SK-N-SH (cell line): ENCODE measurements at regions not wholly inside any gene's neighbourhood (a gene's known extent, or its start where the extent isn't known, plus 50 kb on each side); places are given as distances from the start of the nearest gene placed in this dataset.

Experiments
- CTCF ChIA-PET: fragments of 300-600, 350-600 bp; formaldehyde crosslinking; extraction: SDS; loops from one replicate; lab custom pipeline; 2021; lab: Yijun Ruan, JAX
- POLR2A ChIA-PET: fragments of 350-600 bp; sonication (Branson Sonifier 250); formaldehyde crosslinking; extraction: SDS; loops from one replicate; lab custom pipeline; 2020; ENCODE audit warnings: antibody characterized with exemption, inconsistent platforms; lab: Yijun Ruan, JAX
- DNase-seq: peaks from one replicate; pipeline ENCODE4 v3.0.0; 2012
- H2AFZ ChIP-seq: fragments of 200-600 bp; sonication (generic); 2 replicates; pipeline ENCODE4 v1.8.1; 2016; ENCODE audit warnings: antibody characterized with exemption, mild to moderate bottlenecking, low read depth
- H3F3A ChIP-seq: fragments of 200-600 bp; sonication (generic); replicated peaks from 2 replicates; pipeline ENCODE3; 2016; ENCODE audit warnings: antibody characterized with exemption, mild to moderate bottlenecking; ENCODE audit not compliant: insufficient read depth
- H3K27ac ChIP-seq, 2 experiments: fragments of 200-500 bp in 1 of 2; fragments of 200-600 bp in 1 of 2; sonication (Bioruptor generic) in 1 of 2; sonication (generic), shearing (Covaris generic) in 1 of 2; 2 replicates each; pipeline versions ENCODE4 v1.5.1 to v1.6.1; 2014 to 2016; ENCODE audit warnings: low read depth in 2 of 2, inconsistent platforms in 1 of 2, low read length in 1 of 2, mild to moderate bottlenecking in 1 of 2, mixed read lengths in 1 of 2
- H3K27me3 ChIP-seq: fragments of 200-600 bp; sonication (generic), shearing (Covaris generic); 2 replicates; pipeline ENCODE4 v1.6.1; 2016; ENCODE audit warnings: mixed run types; ENCODE audit not compliant: insufficient read depth
- H3K36me3 ChIP-seq, 2 experiments: fragments of 200-500 bp in 1 of 2; fragments of 200-600 bp in 1 of 2; sonication (Bioruptor generic) in 1 of 2; sonication (generic) in 1 of 2; replicated peaks in 1 of 2; 2 replicates each; pipeline versions ENCODE3 to v1.5.1; 2014 to 2016; ENCODE audit warnings: low read length in 1 of 2, mild to moderate bottlenecking in 1 of 2; ENCODE audit not compliant: insufficient read depth in 2 of 2, control insufficient read depth in 1 of 2
- H3K4me1 ChIP-seq, 2 experiments: fragments of 200-500 bp in 1 of 2; fragments of 200-600 bp in 1 of 2; sonication (Bioruptor generic) in 1 of 2; sonication (generic), shearing (Covaris generic) in 1 of 2; 2 replicates each; pipeline versions ENCODE4 v1.5.1 to v1.6.1; 2014 to 2016; ENCODE audit warnings: low read depth in 1 of 2, low read length in 1 of 2, mixed run types in 1 of 2; ENCODE audit not compliant: insufficient read depth in 2 of 2, control insufficient read depth in 1 of 2
- H3K4me2 ChIP-seq: fragments of 200-600 bp; sonication (generic), shearing (Covaris generic); 2 replicates; pipeline ENCODE4 v1.6.1; 2017; ENCODE audit warnings: mixed run types
- H3K4me3 ChIP-seq, 2 experiments: fragments of 200-500 bp in 1 of 2; fragments of 200-600 bp in 1 of 2; sonication (Bioruptor generic) in 1 of 2; sonication (generic), shearing (Covaris generic) in 1 of 2; 2 replicates each; pipeline versions ENCODE4 v1.5.1 to v1.8.1; 2014 to 2016; ENCODE audit warnings: low read depth in 2 of 2, inconsistent platforms in 1 of 2, low read length in 1 of 2, mild to moderate bottlenecking in 1 of 2, mixed read lengths in 1 of 2, moderate library complexity in 1 of 2
- H3K79me2 ChIP-seq: fragments of 200-600 bp; sonication (generic); 2 replicates; pipeline ENCODE4 v1.8.1; 2017; ENCODE audit warnings: mild to moderate bottlenecking; ENCODE audit not compliant: insufficient read depth
- H3K9ac ChIP-seq: fragments of 200-600 bp; sonication (generic); 2 replicates; pipeline ENCODE4 v1.6.1; 2017; ENCODE audit warnings: mixed run types
- H3K9me2 ChIP-seq: fragments of 200-600 bp; sonication (generic); 2 replicates; pipeline ENCODE4 v1.6.1; 2017; ENCODE audit warnings: mixed run types
- H3K9me3 ChIP-seq: fragments of 200-600 bp; sonication (generic); 2 replicates; pipeline ENCODE4 v1.6.1; 2017; ENCODE audit warnings: mixed run types, mild to moderate bottlenecking, moderate library complexity
- H4K20me1 ChIP-seq: fragments of 200-600 bp; sonication (generic); 2 replicates; pipeline ENCODE4 v1.6.1; 2017; ENCODE audit warnings: mild to moderate bottlenecking, mixed run types; ENCODE audit not compliant: insufficient read depth
- FOSL2 ChIP-seq: IDR thresholded peaks from 2 replicates; pipeline ENCODE4 v1.4.0; 2012; ENCODE audit warnings: low read depth, mild to moderate bottlenecking, moderate library complexity, borderline replicate concordance
- FOXJ3 ChIP-seq: sonication (generic); formaldehyde crosslinking; IDR thresholded peaks from 2 replicates; pipeline ENCODE4 v1.5.1; 2020; ENCODE audit warnings: mild to moderate bottlenecking, missing genetic modification reagents
- FOXM1 ChIP-seq: IDR thresholded peaks from 2 replicates; pipeline ENCODE4 v1.4.0; 2012; ENCODE audit warnings: low read depth, mild to moderate bottlenecking
- GABPA ChIP-seq: IDR thresholded peaks from 2 replicates; pipeline ENCODE4 v1.4.0; 2012; ENCODE audit warnings: low read depth, mild to moderate bottlenecking
- IRF3 ChIP-seq: fragments of 150-350 bp; IDR thresholded peaks from 2 replicates; pipeline ENCODE4 v1.6.1; 2016; ENCODE audit warnings: mild to moderate bottlenecking, low read depth, low read length
- JUND ChIP-seq: IDR thresholded peaks from 2 replicates; pipeline ENCODE4 v1.4.0; 2012
- MEF2A ChIP-seq: IDR thresholded peaks from 2 replicates; pipeline ENCODE4 v1.4.0; 2012; ENCODE audit warnings: low read depth, borderline replicate concordance
- NRF1 ChIP-seq: IDR thresholded peaks from 2 replicates; pipeline ENCODE4 v1.6.1; 2012; ENCODE audit warnings: low read depth, mild to moderate bottlenecking, low read length
- SIN3A ChIP-seq: IDR thresholded peaks from 2 replicates; pipeline ENCODE4 v1.6.1; 2012; ENCODE audit warnings: low read depth, mild to moderate bottlenecking, low read length, moderate library complexity, borderline replicate concordance
- TCF12 ChIP-seq: IDR thresholded peaks from 2 replicates; pipeline ENCODE4 v1.4.0; 2012
- ZBTB33 ChIP-seq: IDR thresholded peaks from 2 replicates; pipeline ENCODE4 v1.4.0; 2012; ENCODE audit warnings: low read depth, borderline replicate concordance
- WGBS: methylation state at CpG from one replicate; pipeline ENCODE4 v1.1.6; 2017; ENCODE audit warnings: low lambda C conversion rate; 5-methylcytosine and 5-hydroxymethylcytosine counted together
- TF ChIP-seq, protein P1 (sequence below): IDR thresholded peaks from 2 replicates; pipeline ENCODE4 v1.4.0; 2012; ENCODE audit warnings: low read depth

GRCh38 chr1:219324629-219325367 is 151.1 kb downstream of the LYPLAL1 start (continued):
- TF ChIP-seq GABPA (peak; percentile 22; the same call in 1 of the 2 replicates), FOSL2 (peak; percentile 98), IRF3 (no peak), JUND (peak; percentile 99), TCF12 (peak; percentile 98), FOXM1 (peak; percentile 93), MEF2A (peak; percentile 86), ZBTB33 (peak; percentile 82; the same call in 1 of the 2 replicates), NRF1 (no peak)
- TF ChIP-seq, protein P1, sequence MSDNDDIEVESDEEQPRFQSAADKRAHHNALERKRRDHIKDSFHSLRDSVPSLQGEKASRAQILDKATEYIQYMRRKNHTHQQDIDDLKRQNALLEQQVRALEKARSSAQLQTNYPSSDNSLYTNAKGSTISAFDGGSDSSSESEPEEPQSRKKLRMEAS = peak; percentile 37; the same call in 1 of the 2 replicates

- CTCF ChIA-PET = interaction anchor here (1.2 kb wide), 1 partner anchor 994 kb away, joined by 3 read pairs; no protein-coding TSS in a partner anchor
- Histone ChIP-seq H3K4me2 (0 out of 2 replicates have a peak overlapping the region, but pooled peaks have one; percentile 4), H3K4me1 (peaks cover 0 to 26% of the 10 kb centered on the region in 2 experiments; a peak in 3 of 4 replicates), H2AFZ (no peak overlapping the region), H3K36me3 (no peaks in the 10 kb centered on the region), H3K79me2 (no peaks in the 10 kb centered on the region), H3K9me2 (no peaks in the 10 kb centered on the region), H3F3A (peaks cover 20% of the 10 kb centered on the region), H3K27ac (peak overlapping the region in 1 of 2 experiments; percentile 86; a peak in 2 of 4 replicates), H3K9ac (peak overlapping the region; percentile 45), H3K9me3 (no peaks in the 10 kb centered on the region), H4K20me1 (no peaks in the 10 kb centered on the region), H3K4me3 (no peak overlapping the region), H3K27me3 (no peaks in the 10 kb centered on the region)
- 54% methylated on average over 4 of the region's 4 CpGs for WGBS
- POLR2A ChIA-PET = no interaction called here
- TF ChIP-seq FOXJ3 (CRISPR knock-in tag) (no peak), SIN3A (no peak)
- DNase-seq = no peak
These were observed 150.5 kb downstream of the LYPLAL1 start for GRCh38 chr1:219324171-219324570.
